Endothelial cell of umbilical vein (primary cell): ENCODE measurements at regions not wholly inside any gene's neighbourhood (a gene's known extent, or its start where the extent isn't known, plus 50 kb on each side); places are given as distances from the start of the nearest gene placed in this dataset.

Experiments
- BruUV-seq: library from RNA; stranded (reverse); fragments of 400-500 nt; replicated peaks from 2 replicates; lab custom pipeline; 2021; lab: Mats Ljungman, UMichigan
- CTCF ChIA-PET: fragments of 300-600, 350-600 bp; sonication (Branson Sonifier 250); formaldehyde crosslinking; loops from one replicate; lab custom pipeline; 2021; ENCODE audit warnings: antibody characterized with exemption, inconsistent platforms; lab: Charles Lee
- POLR2A ChIA-PET: fragments of 300-600, 350-600 bp; sonication (Branson Sonifier 250); formaldehyde crosslinking; loops from one replicate; lab custom pipeline; 2021; ENCODE audit warnings: antibody characterized with exemption, inconsistent platforms; lab: Charles Lee
- DNase-seq: peaks from one replicate; pipeline ENCODE4 v3.0.0-alpha.2; 2011; ENCODE audit warnings: low read depth, low spot score
- FAIRE-seq: peaks from 2 replicates; lab custom pipeline; 2011; peaks lifted over from hg19 to GRCh38; lab: Jason Lieb, UNC
- H2AFZ ChIP-seq: 2 replicates; pipeline ENCODE4 v1.6.0; 2012; ENCODE audit warnings: low read depth, low read length, control low read depth, inconsistent platforms
- H3K27ac ChIP-seq: 2 replicates; pipeline ENCODE4 v1.5.1; 2011; ENCODE audit warnings: low read depth, mild to moderate bottlenecking, control low read depth, low read length, moderate library complexity; ENCODE audit not compliant: insufficient read depth
- H3K27me3 ChIP-seq, 2 experiments: 2 replicates each; pipeline versions ENCODE4 v1.6.0 to v1.6.1; 2011; ENCODE audit warnings: low read length in 2 of 2, mixed read lengths in 1 of 2; ENCODE audit not compliant: control insufficient read depth in 2 of 2, insufficient read depth in 2 of 2
- H3K36me3 ChIP-seq, 2 experiments: 2 replicates in 1 of 2; 3 replicates in 1 of 2; pipeline ENCODE4 v1.5.1; 2011; ENCODE audit warnings: low read length in 2 of 2, mild to moderate bottlenecking in 1 of 2, moderate library complexity in 1 of 2; ENCODE audit not compliant: control insufficient read depth in 2 of 2, insufficient read depth in 2 of 2; ENCODE audit errors: extremely low read depth in 1 of 2
- H3K4me1 ChIP-seq: 3 replicates; pipeline ENCODE4 v1.5.1; 2011; ENCODE audit warnings: mild to moderate bottlenecking, low read length; ENCODE audit not compliant: control insufficient read depth, insufficient read depth; ENCODE audit errors: extremely low read depth
- H3K4me2 ChIP-seq: 2 replicates; pipeline ENCODE4 v1.6.1; 2011; ENCODE audit warnings: low read length, control low read depth, mixed read lengths; ENCODE audit not compliant: insufficient read depth
- H3K4me3 ChIP-seq, 3 experiments: fragments of 200-600 bp in 1 of 3; sonication (generic), shearing (Covaris generic) in 1 of 3; replicated peaks in 1 of 3; 2 replicates each; pipeline ENCODE4 v1.5.1; 2011 to 2016; ENCODE audit warnings: control low read depth in 3 of 3, low read length in 3 of 3, mild to moderate bottlenecking in 2 of 3, inconsistent platforms in 1 of 3, low read depth in 1 of 3, moderate library complexity in 1 of 3; ENCODE audit not compliant: insufficient read depth in 1 of 3
- H3K79me2 ChIP-seq: 2 replicates; pipeline ENCODE4 v1.6.0; 2012; ENCODE audit warnings: low read length, inconsistent platforms; ENCODE audit not compliant: control insufficient read depth, insufficient read depth
- H3K9ac ChIP-seq: replicated peaks from 2 replicates; pipeline ENCODE3; 2011; ENCODE audit warnings: low read length, control low read depth; ENCODE audit not compliant: insufficient read depth; ENCODE audit errors: extremely low read depth
- H3K9me1 ChIP-seq: replicated peaks from 3 replicates; pipeline ENCODE4 v1.6.0; 2011; ENCODE audit warnings: mild to moderate bottlenecking, low read length; ENCODE audit not compliant: control insufficient read depth, insufficient read depth; ENCODE audit errors: extremely low read depth
- H3K9me3 ChIP-seq: replicated peaks from 2 replicates; pipeline ENCODE4 v1.5.1; 2012; ENCODE audit warnings: low read length, inconsistent platforms; ENCODE audit not compliant: control insufficient read depth, insufficient read depth
- H4K20me1 ChIP-seq: replicated peaks from 2 replicates; pipeline ENCODE3; 2011; ENCODE audit warnings: mild to moderate bottlenecking, low read length; ENCODE audit not compliant: control insufficient read depth, insufficient read depth; ENCODE audit errors: extremely low read depth
- EZH2 ChIP-seq: IDR thresholded peaks from 2 replicates; pipeline ENCODE4 v1.6.1; 2012; ENCODE audit warnings: borderline replicate concordance, low read depth, mild to moderate bottlenecking, moderate library complexity, low read length, inconsistent platforms; ENCODE audit not compliant: severe bottlenecking
- FOS ChIP-seq: IDR thresholded peaks from 2 replicates; pipeline ENCODE4 v1.6.1; 2011; ENCODE audit warnings: mild to moderate bottlenecking, low read length, moderate library complexity, borderline replicate concordance; ENCODE audit not compliant: insufficient read depth
- GATA2 ChIP-seq: IDR thresholded peaks from 2 replicates; pipeline ENCODE4 v1.7.0; 2011; ENCODE audit warnings: low read depth, mild to moderate bottlenecking, moderate library complexity, mixed read lengths, low read length; ENCODE audit not compliant: insufficient read length, insufficient read depth
- JUN ChIP-seq: IDR thresholded peaks from 2 replicates; pipeline ENCODE4 v1.6.1; 2011; ENCODE audit warnings: borderline replicate concordance, low read depth; ENCODE audit not compliant: insufficient read length, insufficient read depth
- MYC ChIP-seq: IDR thresholded peaks from one replicate; pipeline ENCODE4 v1.6.1; 2011; ENCODE audit warnings: mild to moderate bottlenecking, low read depth, low read length
- POLR2A ChIP-seq: IDR thresholded peaks from 2 replicates; pipeline ENCODE4 v1.6.1; 2012; ENCODE audit warnings: low read depth, mild to moderate bottlenecking, control low read depth, low read length
- POLR2AphosphoS5 ChIP-seq: IDR thresholded peaks from 2 replicates; pipeline ENCODE4 v1.6.1; 2012; ENCODE audit warnings: low read depth, mild to moderate bottlenecking, control low read depth, low read length, moderate library complexity; ENCODE audit not compliant: insufficient read depth
- dilution Hi-C: fragments of 300-500 bp; cut with MboI; formaldehyde crosslinking; loops from one replicate; pipeline ENCODE4 v1.15.0; 2019; ENCODE audit warnings: low sequenced_read_pairs; ENCODE audit not compliant: extremely low pct_ligation_motif_present
- intact Hi-C: fragments of 100-400 bp; cut with micrococcal nuclease; formaldehyde crosslinking; loops from one replicate; pipeline ENCODE4 v1.10.0; 2022
- TF ChIP-seq, protein P1 (sequence below), 2 donors: IDR thresholded peaks; 1 replicate in 1 of 2; 2 replicates in 1 of 2; pipeline ENCODE4 v1.5.1; 2011; ENCODE audit warnings: low read length in 2 of 2, mild to moderate bottlenecking in 2 of 2, moderate library complexity in 2 of 2, control low read depth in 1 of 2, inconsistent platforms in 1 of 2, low read depth in 1 of 2; ENCODE audit not compliant: insufficient read depth in 1 of 2; ENCODE audit errors: extremely low read depth in 1 of 2
- TF ChIP-seq, protein P2 (sequence below): IDR thresholded peaks from 2 replicates; pipeline ENCODE4 v1.6.1; 2011; ENCODE audit not compliant: insufficient read depth, insufficient read length

DNA sequence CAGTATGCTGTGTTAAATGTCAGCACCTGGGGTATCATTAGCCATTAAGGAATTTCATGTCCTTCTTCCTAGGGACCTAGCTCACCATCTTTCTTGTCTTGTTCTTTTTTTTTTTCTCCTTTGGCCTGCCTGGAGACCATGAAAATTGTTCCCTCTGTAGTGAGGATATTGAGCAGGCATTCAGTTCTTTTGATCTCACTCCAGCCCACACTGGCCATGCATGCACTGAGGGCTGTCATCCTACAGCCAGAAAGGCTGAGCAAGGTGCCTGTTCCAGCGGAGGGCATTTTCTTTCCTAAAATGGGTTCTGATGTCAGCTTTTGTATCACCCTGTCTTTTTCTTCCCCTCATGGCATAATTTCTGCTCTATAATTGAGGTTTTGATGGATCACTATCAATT, 275.9 kb upstream of the HAND2 start:
- no TSS peak for BruUV-seq
- DNase-seq (no peak), FAIRE-seq (no peak)
- Histone ChIP-seq H3K36me3 (no peaks in the 10 kb centered on the region), H3K9me3 (no peaks in the 10 kb centered on the region), H2AFZ (no peak overlapping the region), H3K27ac (no peak overlapping the region), H3K4me3 (no peak overlapping the region), H3K9ac (no peak overlapping the region), H3K79me2 (no peaks in the 10 kb centered on the region), H3K27me3 (no peaks in the 10 kb centered on the region), H4K20me1 (no peaks in the 10 kb centered on the region), H3K4me1 (no peaks in the 10 kb centered on the region), H3K4me2 (no peak overlapping the region), H3K9me1 (no peaks in the 10 kb centered on the region)
- intact Hi-C loops (no loop called here), dilution Hi-C loops (no loop called here)
- CTCF ChIA-PET: no interaction called here
- TF ChIP-seq POLR2AphosphoS5: no peak
- no peak for TF ChIP-seq FOS
- no peak for TF ChIP-seq MYC
- TF ChIP-seq, protein P1, sequence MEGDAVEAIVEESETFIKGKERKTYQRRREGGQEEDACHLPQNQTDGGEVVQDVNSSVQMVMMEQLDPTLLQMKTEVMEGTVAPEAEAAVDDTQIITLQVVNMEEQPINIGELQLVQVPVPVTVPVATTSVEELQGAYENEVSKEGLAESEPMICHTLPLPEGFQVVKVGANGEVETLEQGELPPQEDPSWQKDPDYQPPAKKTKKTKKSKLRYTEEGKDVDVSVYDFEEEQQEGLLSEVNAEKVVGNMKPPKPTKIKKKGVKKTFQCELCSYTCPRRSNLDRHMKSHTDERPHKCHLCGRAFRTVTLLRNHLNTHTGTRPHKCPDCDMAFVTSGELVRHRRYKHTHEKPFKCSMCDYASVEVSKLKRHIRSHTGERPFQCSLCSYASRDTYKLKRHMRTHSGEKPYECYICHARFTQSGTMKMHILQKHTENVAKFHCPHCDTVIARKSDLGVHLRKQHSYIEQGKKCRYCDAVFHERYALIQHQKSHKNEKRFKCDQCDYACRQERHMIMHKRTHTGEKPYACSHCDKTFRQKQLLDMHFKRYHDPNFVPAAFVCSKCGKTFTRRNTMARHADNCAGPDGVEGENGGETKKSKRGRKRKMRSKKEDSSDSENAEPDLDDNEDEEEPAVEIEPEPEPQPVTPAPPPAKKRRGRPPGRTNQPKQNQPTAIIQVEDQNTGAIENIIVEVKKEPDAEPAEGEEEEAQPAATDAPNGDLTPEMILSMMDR (IDR thresholded peaks at IDR 0.05; ENCODE audit: extremely low read depth in 1 of 2, insufficient read depth in 1 of 2, low read depth in 1 of 2, low read length in 2 of 2): no peak
- TF ChIP-seq POLR2A: no peak
- no peak for TF ChIP-seq GATA2
- TF ChIP-seq, protein P2, sequence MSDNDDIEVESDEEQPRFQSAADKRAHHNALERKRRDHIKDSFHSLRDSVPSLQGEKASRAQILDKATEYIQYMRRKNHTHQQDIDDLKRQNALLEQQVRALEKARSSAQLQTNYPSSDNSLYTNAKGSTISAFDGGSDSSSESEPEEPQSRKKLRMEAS: no peak
- no peak for TF ChIP-seq EZH2
- no peak for TF ChIP-seq JUN
- POLR2A ChIA-PET: no interaction called here
